ENCODE measurements at regions not wholly inside any gene's neighbourhood (a gene's known extent, or its start where the extent isn't known, plus 50 kb on each side); places are given as distances from the start of the nearest gene placed in this dataset.

DNA sequence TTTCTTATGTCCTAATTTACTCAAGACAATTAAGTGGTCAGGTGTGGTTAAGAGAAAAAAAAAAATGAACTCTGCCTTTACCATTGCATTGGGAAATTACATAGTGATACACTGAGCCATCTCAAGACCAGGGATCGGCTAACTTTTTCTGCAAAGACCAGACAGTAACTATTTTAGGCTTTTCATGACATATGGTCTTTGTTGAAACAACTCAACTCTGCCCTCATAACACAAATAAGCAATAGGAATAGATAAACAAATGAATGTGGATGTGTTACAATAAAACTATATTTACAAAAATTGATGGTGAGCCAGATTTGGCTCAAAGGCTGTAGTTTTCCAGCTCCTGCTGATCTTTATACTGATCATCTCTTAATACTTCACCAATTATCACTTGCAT lies 632.6 kb upstream of the INTU start:
- no peak for TF ChIP-seq CTCF (conservative IDR thresholded peaks at IDR 0.05; ENCODE audit: low read length)
- DNase-seq (ENCODE audit: low read depth): peak; percentile 31

GRCh38 chr4:127000846-127001245 lies 631.9 kb upstream of the INTU start:
- H3K4me3 ChIP-seq (ENCODE audit: low read length): no peak overlapping the region
- peak; percentile 65 for DNase-seq (ENCODE audit: low read depth)
- no peak for TF ChIP-seq CTCF (conservative IDR thresholded peaks at IDR 0.05; ENCODE audit: low read length)

More for the DNA sequence above, 632.6 kb upstream of the INTU start:
- no peak overlapping the region for H3K4me3 ChIP-seq (ENCODE audit: low read length)

GRCh38 chr4:127001933-127002332 lies 630.8 kb upstream of the INTU start:
- no peak for TF ChIP-seq CTCF (conservative IDR thresholded peaks at IDR 0.05; ENCODE audit: low read length)
- no peak for DNase-seq (ENCODE audit: low read depth)

GRCh38 chr4:127006446-127006877 lies 626.3 kb upstream of the INTU start:
- H3K4me3 ChIP-seq (ENCODE audit: low read length): no peak overlapping the region
- TF ChIP-seq CTCF (conservative IDR thresholded peaks at IDR 0.05; ENCODE audit: low read length): no peak
- DNase-seq (ENCODE audit: low read depth): peak; percentile 42

More at GRCh38 chr4:127001933-127002332, 630.8 kb upstream of the INTU start:
- H3K4me3 ChIP-seq (ENCODE audit: low read length): no peak overlapping the region

- no peak for DNase-seq (ENCODE audit: low read depth)
- TF ChIP-seq CTCF (conservative IDR thresholded peaks at IDR 0.05; ENCODE audit: low read length): no peak
- H3K4me3 ChIP-seq (ENCODE audit: low read length): no peak overlapping the region
Observed at GRCh38 chr4:127007305-127007704, 625.5 kb upstream of the INTU start.

GRCh38 chr4:127012549-127012948 lies 620.2 kb upstream of the INTU start:
- no peak overlapping the region for H3K4me3 ChIP-seq (ENCODE audit: low read length)
- DNase-seq (ENCODE audit: low read depth): peak; percentile 79
- no peak for TF ChIP-seq CTCF (conservative IDR thresholded peaks at IDR 0.05; ENCODE audit: low read length)

GRCh38 chr4:127015667-127016117 lies 617.1 kb upstream of the INTU start:
- H3K4me3 ChIP-seq (ENCODE audit: low read length): no peak overlapping the region
- TF ChIP-seq CTCF (conservative IDR thresholded peaks at IDR 0.05; ENCODE audit: low read length): no peak
- no peak for DNase-seq (ENCODE audit: low read depth)
